ENCODE measurements at regions not wholly inside any gene's neighbourhood (a gene's known extent, or its start where the extent isn't known, plus 50 kb on each side); places are given as distances from the start of the nearest gene placed in this dataset.
"Not testable (repeated sequence)": the region's sequence is repeated elsewhere in the genome, so short reads cannot be mapped to it uniquely, and the experiment has no call there.

DNA sequence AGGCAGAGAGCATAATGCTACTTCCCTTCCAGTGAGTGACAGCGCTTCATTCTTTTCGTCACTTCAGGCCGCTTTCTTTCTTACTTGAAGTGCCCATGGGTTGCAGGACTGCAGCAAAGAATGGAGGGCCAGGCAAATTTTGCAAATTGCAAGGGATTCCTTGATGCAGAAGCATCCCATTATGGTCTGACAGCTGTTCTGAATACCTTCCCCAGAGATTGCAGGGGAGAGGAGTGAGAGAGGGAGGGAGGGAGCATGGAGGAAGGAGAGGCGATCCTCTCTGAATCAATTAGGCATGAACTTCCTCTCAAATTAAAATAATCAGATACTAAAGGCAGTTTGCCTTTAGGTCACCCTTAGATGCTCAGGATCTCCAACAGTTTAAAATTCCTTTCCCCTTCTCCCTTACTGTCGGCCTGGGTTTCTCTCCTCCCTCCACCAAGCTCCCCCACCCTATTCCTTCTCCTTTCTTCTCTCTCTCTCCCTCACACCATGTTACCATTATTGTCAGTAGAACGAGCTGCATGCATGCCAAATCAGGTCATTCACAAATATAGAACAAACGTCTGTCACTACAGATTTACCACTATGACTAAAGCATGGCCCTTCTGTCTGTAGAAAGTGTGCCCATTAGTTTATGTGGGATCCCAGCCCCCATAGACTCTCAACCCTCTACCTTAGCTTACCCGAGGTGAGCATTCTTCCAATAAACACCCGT lies 289.2 kb downstream of the CD83 start:
- no peak overlapping the region for H3K4me3 ChIP-seq (ENCODE audit: control insufficient read depth, low read depth, low read length)
- no peak for DNase-seq (ENCODE audit: low read depth)
- TF ChIP-seq CTCF (conservative IDR thresholded peaks at IDR 0.05; ENCODE audit: control insufficient read depth, insufficient read depth, low read depth, low read length): no peak

- DNase-seq (ENCODE audit: low read depth): no peak
- H3K4me3 ChIP-seq (ENCODE audit: control insufficient read depth, low read depth, low read length): no peak overlapping the region
- TF ChIP-seq CTCF (conservative IDR thresholded peaks at IDR 0.05; ENCODE audit: control insufficient read depth, insufficient read depth, low read depth, low read length): no peak
Measured at GRCh38 chr6:14408446-14408845, 290.9 kb downstream of the CD83 start.

GRCh38 chr6:14412026-14412425 lies 294.5 kb downstream of the CD83 start:
- no peak for TF ChIP-seq CTCF (conservative IDR thresholded peaks at IDR 0.05; ENCODE audit: control insufficient read depth, insufficient read depth, low read depth, low read length)
- no peak for DNase-seq (ENCODE audit: low read depth)
- no peak overlapping the region for H3K4me3 ChIP-seq (ENCODE audit: control insufficient read depth, low read depth, low read length)

- TF ChIP-seq CTCF (conservative IDR thresholded peaks at IDR 0.05; ENCODE audit: control insufficient read depth, insufficient read depth, low read depth, low read length): no peak
- H3K4me3 ChIP-seq (ENCODE audit: control insufficient read depth, low read depth, low read length): no peak overlapping the region
- no peak for DNase-seq (ENCODE audit: low read depth)
Measured at GRCh38 chr6:14415452-14415851, 297.9 kb downstream of the CD83 start.

- no peak for DNase-seq (ENCODE audit: low read depth)
Measured at GRCh38 chr6:14417377-14417776, 299.8 kb downstream of the CD83 start.

DNA sequence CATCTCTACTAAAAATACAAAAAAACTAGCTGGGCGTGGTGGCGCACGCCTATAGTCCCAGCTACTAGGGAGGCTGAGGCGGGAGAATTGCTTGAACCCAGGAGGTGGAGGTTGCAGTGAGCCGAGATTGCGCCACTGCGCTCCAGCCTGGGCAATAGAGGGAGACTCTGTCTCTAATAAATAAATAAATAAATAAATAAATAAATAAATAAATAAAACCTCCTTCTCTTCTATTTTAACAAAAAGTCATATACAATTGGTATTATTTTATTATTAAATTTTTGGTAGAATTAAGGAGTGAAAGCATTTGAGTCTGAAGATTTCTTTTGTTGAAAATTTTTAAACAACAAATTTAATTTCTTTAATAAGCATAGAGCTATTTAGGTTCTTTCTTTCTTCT lies 301.7 kb downstream of the CD83 start:
- not testable (repeated sequence) for H3K4me3 ChIP-seq (ENCODE audit: control insufficient read depth, low read depth, low read length); DNase-seq (ENCODE audit: low read depth)

More at GRCh38 chr6:14417377-14417776, 299.8 kb downstream of the CD83 start:
- no peak overlapping the region for H3K4me3 ChIP-seq (ENCODE audit: control insufficient read depth, low read depth, low read length)
- no peak for TF ChIP-seq CTCF (conservative IDR thresholded peaks at IDR 0.05; ENCODE audit: control insufficient read depth, insufficient read depth, low read depth, low read length)

DNA sequence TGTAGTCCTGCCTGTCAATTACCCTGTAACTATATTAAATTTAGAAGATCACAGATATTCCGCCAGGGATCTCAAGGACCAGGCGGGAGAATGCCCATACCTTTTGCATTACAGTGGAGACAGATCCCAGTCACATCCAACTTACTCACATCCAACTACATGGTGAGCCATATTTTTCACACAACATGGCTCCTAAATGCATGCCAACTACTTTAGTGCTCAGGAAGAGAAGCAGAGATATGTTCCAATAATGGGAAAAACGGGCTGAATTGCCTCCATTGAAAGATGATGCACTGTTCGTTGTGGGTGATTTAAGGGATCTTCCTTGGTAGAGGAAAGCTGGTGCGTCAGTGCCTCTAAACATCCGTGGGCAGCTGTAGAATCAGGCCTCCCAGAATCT lies 304.5 kb downstream of the CD83 start:
- TF ChIP-seq CTCF (conservative IDR thresholded peaks at IDR 0.05; ENCODE audit: control insufficient read depth, insufficient read depth, low read depth, low read length): no peak
- no peak overlapping the region for H3K4me3 ChIP-seq (ENCODE audit: control insufficient read depth, low read depth, low read length)
- DNase-seq (ENCODE audit: low read depth): no peak

Measured in fibroblast of mammary gland (primary cell).